ENCODE measurements at regions not wholly inside any gene's neighbourhood (a gene's known extent, or its start where the extent isn't known, plus 50 kb on each side); places are given as distances from the start of the nearest gene placed in this dataset.

DNA sequence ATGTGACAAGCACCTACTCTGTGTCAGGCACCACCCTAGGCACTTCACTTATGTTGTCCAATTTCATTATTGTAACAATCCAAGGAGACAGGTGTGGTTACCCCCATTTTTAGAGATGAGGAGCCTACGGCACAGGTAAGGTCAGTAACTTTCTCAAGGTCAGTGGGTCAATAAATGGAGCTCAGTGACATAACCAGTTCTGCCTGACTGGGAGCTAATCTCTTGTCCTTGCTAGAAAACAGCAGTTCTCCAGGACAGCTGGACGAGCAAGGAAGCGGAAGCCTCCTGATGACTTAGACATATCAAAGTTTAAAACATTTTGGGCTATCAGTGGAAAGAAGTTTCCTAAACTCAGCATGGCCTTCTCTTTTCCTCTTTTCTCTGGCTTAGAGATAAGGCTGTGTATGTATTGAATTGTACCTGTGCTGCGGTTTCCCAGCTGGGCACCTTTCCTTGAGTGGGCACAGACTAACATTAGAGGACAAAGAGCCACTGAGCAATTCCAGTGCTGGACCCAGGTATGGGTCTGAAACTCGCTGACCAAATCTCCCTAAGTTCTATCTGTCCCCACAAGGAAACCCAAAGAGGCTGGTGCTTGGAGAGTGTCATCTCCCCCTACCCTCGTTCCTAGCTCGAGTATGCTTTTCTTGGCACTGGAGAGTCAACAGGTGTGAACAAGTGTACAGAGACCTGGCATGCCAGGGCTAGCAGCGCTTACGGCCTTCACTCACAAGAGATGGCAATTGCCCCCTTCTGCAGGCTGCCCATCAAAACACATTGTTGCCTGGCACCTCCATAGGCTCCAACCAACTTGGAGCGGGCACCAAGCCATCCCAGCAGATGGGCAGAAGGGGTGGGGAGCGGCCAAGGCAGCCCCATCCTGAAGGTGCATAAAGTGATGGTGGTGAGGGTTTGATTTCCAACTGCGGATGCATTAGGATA, 456.1 kb upstream of the PROX1 start:
- TF ChIP-seq CTCF (conservative IDR thresholded peaks at IDR 0.05; ENCODE audit: low read length) (no peak), EZH2phosphoT487 (IDR thresholded peaks at IDR 0.05; ENCODE audit: borderline replicate concordance, low read depth, low read length) (no peak)
